ACC112 (cell line): ENCODE measurements at regions not wholly inside any gene's neighbourhood (a gene's known extent, or its start where the extent isn't known, plus 50 kb on each side); places are given as distances from the start of the nearest gene placed in this dataset.

Experiments used
- H2AFZ ChIP-seq: fragments of 200-600 bp; sonication (generic); one replicate; pipeline ENCODE4 v1.6.0; 2017; ENCODE audit warnings: antibody characterized with exemption, low read length; ENCODE audit not compliant: unreplicated experiment
- H3K27ac ChIP-seq: fragments of 200-600 bp; sonication (generic); 2 replicates; pipeline ENCODE4 v1.5.1; 2014; ENCODE audit warnings: low read depth, mild to moderate bottlenecking, antibody characterized with exemption, low read length, moderate library complexity
- H3K27me3 ChIP-seq: fragments of 200-600 bp; sonication (generic); 2 replicates; pipeline ENCODE4 v1.6.1; 2014; ENCODE audit warnings: mild to moderate bottlenecking, antibody characterized with exemption, low read length, moderate library complexity, mixed read lengths; ENCODE audit not compliant: insufficient read depth
- H3K36me3 ChIP-seq: fragments of 200-600 bp; sonication (generic); 2 replicates; pipeline ENCODE4 v1.6.1; 2016; ENCODE audit warnings: mild to moderate bottlenecking, antibody characterized with exemption, low read length, moderate library complexity, mixed read lengths; ENCODE audit not compliant: insufficient read depth
- H3K4me1 ChIP-seq: fragments of 200-600 bp; sonication (generic); one replicate; pipeline ENCODE4 v1.6.1; 2016; ENCODE audit warnings: low read length, mixed read lengths; ENCODE audit not compliant: insufficient read depth, unreplicated experiment, control insufficient read depth
- H3K4me3 ChIP-seq: fragments of 200-600 bp; sonication (generic); 2 replicates; pipeline ENCODE4 v1.5.1; 2014; ENCODE audit warnings: mild to moderate bottlenecking, low read depth, low read length
- H3K79me2 ChIP-seq: fragments of 200-600 bp; sonication (generic); one replicate; pipeline ENCODE4 v1.6.0; 2016; ENCODE audit warnings: low read length; ENCODE audit not compliant: control insufficient read depth, unreplicated experiment, insufficient read depth

GRCh38 chr7:120216947-120217346, 56.0 kb upstream of the KCND2 start:
- no peaks in the 10 kb centered on the region for H3K4me1 ChIP-seq
- H3K36me3 ChIP-seq = no peaks in the 10 kb centered on the region
- H3K79me2 ChIP-seq = no peaks in the 10 kb centered on the region
- no peak overlapping the region for H3K27ac ChIP-seq
- H2AFZ ChIP-seq = no peak overlapping the region
- H3K27me3 ChIP-seq = no peaks in the 10 kb centered on the region
- no peak overlapping the region for H3K4me3 ChIP-seq

DNA sequence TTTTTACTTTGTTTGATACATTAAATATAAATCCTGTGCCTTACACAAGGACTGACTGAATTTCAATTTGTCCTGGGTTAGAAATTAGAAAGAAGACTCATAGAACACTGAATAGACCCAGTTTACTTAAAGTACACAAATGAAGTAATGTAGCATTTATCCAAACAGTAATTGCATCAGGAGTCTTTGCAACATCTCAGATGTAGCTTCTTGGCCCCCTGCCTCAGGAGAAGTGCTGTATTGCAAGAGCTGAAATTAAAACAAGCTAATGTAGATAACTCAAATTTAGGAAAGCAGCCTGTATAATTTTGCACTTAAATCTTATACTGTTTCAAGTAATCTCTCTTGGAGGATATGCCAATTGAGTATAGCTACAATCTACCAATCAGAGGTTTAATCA, 54.3 kb upstream of the KCND2 start:
- no peaks in the 10 kb centered on the region for H3K36me3 ChIP-seq
- no peak overlapping the region for H3K4me3 ChIP-seq
- no peak overlapping the region for H3K27ac ChIP-seq
- no peaks in the 10 kb centered on the region for H3K79me2 ChIP-seq
- H3K4me1 ChIP-seq = no peaks in the 10 kb centered on the region
- H3K27me3 ChIP-seq = no peaks in the 10 kb centered on the region
- no peak overlapping the region for H2AFZ ChIP-seq

DNA sequence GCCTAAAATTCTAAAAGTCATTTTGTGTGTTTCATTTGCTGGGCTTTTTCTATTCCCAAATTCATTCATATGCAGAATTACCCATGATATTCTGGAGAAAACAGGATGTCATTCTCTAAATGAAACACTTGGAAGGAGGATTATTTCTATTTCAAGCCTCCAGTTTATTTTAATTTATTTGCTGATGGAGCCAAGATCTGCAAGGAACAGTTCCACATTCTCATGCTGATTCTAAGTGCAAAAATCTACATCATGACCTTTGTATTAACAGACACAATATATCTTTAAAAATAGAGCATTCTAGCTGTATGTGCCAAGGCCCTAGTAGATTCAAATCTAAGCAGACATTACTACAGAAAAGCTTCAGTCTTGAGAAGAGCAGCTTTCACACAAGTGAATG, 51.3 kb upstream of the KCND2 start:
- Histone ChIP-seq H3K4me1 (no peaks in the 10 kb centered on the region), H3K79me2 (no peaks in the 10 kb centered on the region), H3K4me3 (no peak overlapping the region), H3K27ac (no peak overlapping the region), H3K36me3 (no peaks in the 10 kb centered on the region), H3K27me3 (no peaks in the 10 kb centered on the region), H2AFZ (no peak overlapping the region)
